HCT116 (cell line): ENCODE measurements at regions not wholly inside any gene's neighbourhood (a gene's known extent, or its start where the extent isn't known, plus 50 kb on each side); places are given as distances from the start of the nearest gene placed in this dataset.

Experiments
- ATAC-seq: fragments of 200-7000 bp; cut with Tn5 transposase; 2 replicates; pipeline ENCODE4 v1.9.1; 2020; ENCODE audit warnings: mild to moderate bottlenecking, moderate library complexity
- BruUV-seq: library from RNA; stranded (reverse); fragments of 400-500 nt; replicated peaks from 2 replicates; lab custom pipeline; 2021; lab: Mats Ljungman, UMichigan
- CTCF ChIA-PET: fragments of 300-600 bp; sonication (Branson Sonifier 250); formaldehyde crosslinking; loops from one replicate; lab custom pipeline; 2021; ENCODE audit warnings: antibody characterized with exemption; lab: Charles Lee
- POLR2A ChIA-PET: fragments of 300-600, 350-600 bp; sonication (Branson Sonifier 250); formaldehyde crosslinking; loops from one replicate; lab custom pipeline; 2021; ENCODE audit warnings: antibody characterized with exemption; lab: Charles Lee
- RAD21 ChIA-PET, 2 experiments: fragments of 300-600 bp; sonication (Branson Sonifier 250); formaldehyde crosslinking; loops; one replicate each; lab custom pipeline; 2023; ENCODE audit warnings: low total read pairs in 2 of 2; ENCODE audit not compliant: uncharacterized antibody in 2 of 2, unreplicated experiment in 2 of 2, low non-redundant PET in 1 of 2; lab: Charles Lee
- DNase-seq: peaks from one replicate; pipeline ENCODE4 v3.0.0-alpha.2; 2010; ENCODE audit warnings: low read depth, low spot score
- H2AFZ ChIP-seq: fragments of 200-600 bp; shearing (Covaris generic), sonication (generic); 2 replicates; pipeline ENCODE4 v1.6.1; 2017; ENCODE audit warnings: low read depth, mixed run types, mixed read lengths, antibody characterized with exemption, low read length; ENCODE audit not compliant: poor library complexity, severe bottlenecking
- H3K27ac ChIP-seq: 2 replicates; pipeline ENCODE4 v1.5.1; 2012; ENCODE audit warnings: low read depth, low read length
- H3K27me3 ChIP-seq: fragments of 200-600 bp; sonication (generic); 2 replicates; pipeline ENCODE4 v1.6.1; 2016; ENCODE audit warnings: mixed run types, low read length, mixed read lengths; ENCODE audit not compliant: insufficient read depth
- H3K36me3 ChIP-seq, 2 experiments: fragments of 200-500 bp in 1 of 2; fragments of 200-600 bp in 1 of 2; sonication (Bioruptor generic) in 1 of 2; sonication (generic) in 1 of 2; 2 replicates each; pipeline versions ENCODE4 v1.5.1 to v1.6.1; 2014 to 2016; ENCODE audit warnings: low read length in 2 of 2, inconsistent platforms in 1 of 2, mixed read lengths in 1 of 2, mixed run types in 1 of 2; ENCODE audit not compliant: insufficient read depth in 2 of 2, control insufficient read depth in 1 of 2
- H3K4me1 ChIP-seq, 2 experiments: fragments of 200-600 bp in 1 of 2; sonication (generic) in 1 of 2; 2 replicates each; pipeline versions ENCODE4 v1.5.1 to v1.6.1; 2012 to 2017; ENCODE audit warnings: low read length in 2 of 2, inconsistent platforms in 1 of 2, mild to moderate bottlenecking in 1 of 2, mixed read lengths in 1 of 2, mixed run types in 1 of 2, moderate library complexity in 1 of 2; ENCODE audit not compliant: insufficient read depth in 2 of 2, control insufficient read depth in 1 of 2
- H3K4me2 ChIP-seq: fragments of 200-600 bp; sonication (generic); 2 replicates; pipeline ENCODE4 v1.6.1; 2017; ENCODE audit warnings: mixed run types, low read length, mixed read lengths
- H3K4me3 ChIP-seq, 2 experiments: fragments of 200-600 bp in 1 of 2; sonication (generic) in 1 of 2; replicated peaks in 1 of 2; 2 replicates each; pipeline ENCODE4 v1.5.1; 2011 to 2016; ENCODE audit warnings: low read length in 2 of 2, control low read depth in 1 of 2, low read depth in 1 of 2, mild to moderate bottlenecking in 1 of 2, mixed read lengths in 1 of 2, mixed run types in 1 of 2
- H3K79me2 ChIP-seq: fragments of 200-600 bp; sonication (generic); 2 replicates; pipeline ENCODE4 v1.6.1; 2017; ENCODE audit warnings: mild to moderate bottlenecking, mixed run types, low read length, moderate library complexity, mixed read lengths; ENCODE audit not compliant: insufficient read depth
- H3K9ac ChIP-seq: fragments of 200-600 bp; sonication (generic); 2 replicates; pipeline ENCODE4 v1.6.1; 2016; ENCODE audit warnings: low read length, mixed read lengths
- H3K9me2 ChIP-seq: fragments of 200-600 bp; sonication (generic), shearing (Covaris generic); 2 replicates; pipeline ENCODE4 v1.6.1; 2017; ENCODE audit warnings: mixed run types, mild to moderate bottlenecking, moderate library complexity; ENCODE audit not compliant: insufficient read depth
- H3K9me3 ChIP-seq, 2 experiments: fragments of 200-500 bp in 1 of 2; fragments of 200-600 bp in 1 of 2; sonication (Bioruptor generic) in 1 of 2; sonication (generic) in 1 of 2; 2 replicates each; pipeline ENCODE4 v1.6.1; 2014 to 2017; ENCODE audit warnings: low read length in 2 of 2, mixed read lengths in 2 of 2, inconsistent platforms in 1 of 2, low read depth in 1 of 2, mild to moderate bottlenecking in 1 of 2, mixed run types in 1 of 2, moderate library complexity in 1 of 2; ENCODE audit not compliant: control insufficient read depth in 1 of 2, insufficient read depth in 1 of 2
- H4K20me1 ChIP-seq: fragments of 200-600 bp; sonication (generic), shearing (Covaris generic); 2 replicates; pipeline ENCODE4 v1.6.1; 2017; ENCODE audit warnings: mixed run types, mild to moderate bottlenecking, moderate library complexity; ENCODE audit not compliant: insufficient read depth
- CBX3 ChIP-seq: IDR thresholded peaks from 2 replicates; pipeline ENCODE4 v1.6.1; 2012; ENCODE audit warnings: low read depth
- CEBPB ChIP-seq: IDR thresholded peaks from 2 replicates; pipeline ENCODE4 v1.6.1; 2012; ENCODE audit warnings: low read depth
- EGR1 ChIP-seq: IDR thresholded peaks from 2 replicates; pipeline ENCODE4 v1.6.1; 2012; ENCODE audit warnings: low read depth
- ELF1 ChIP-seq: IDR thresholded peaks from 2 replicates; pipeline ENCODE4 v1.6.1; 2012; ENCODE audit warnings: low read depth, borderline replicate concordance
- EZH2 ChIP-seq: fragments of 200-600 bp; sonication (generic); IDR thresholded peaks from 2 replicates; pipeline ENCODE4 v1.6.1; 2017; ENCODE audit warnings: antibody characterized with exemption, mixed run types
- EZH2phosphoT487 ChIP-seq: fragments of 200-600 bp; IDR thresholded peaks from 2 replicates; pipeline ENCODE4 v1.6.1; 2018; ENCODE audit warnings: antibody characterized with exemption, borderline replicate concordance
- JUND ChIP-seq: IDR thresholded peaks from 2 replicates; pipeline ENCODE4 v1.6.1; 2012
- POLR2A ChIP-seq: IDR thresholded peaks from 2 replicates; pipeline ENCODE4 v1.7.0; 2011; ENCODE audit warnings: borderline replicate concordance; ENCODE audit not compliant: insufficient read depth, insufficient read length; ENCODE audit errors: extremely low read depth
- POLR2AphosphoS5 ChIP-seq: IDR thresholded peaks from 2 replicates; pipeline ENCODE4 v1.6.1; 2011; ENCODE audit warnings: mild to moderate bottlenecking, low read depth, low read length, moderate library complexity
- RAD21 ChIP-seq: IDR thresholded peaks from 2 replicates; pipeline ENCODE4 v1.6.1; 2012; ENCODE audit warnings: low read depth, mild to moderate bottlenecking
- REST ChIP-seq: IDR thresholded peaks from 2 replicates; pipeline ENCODE4 v1.6.1; 2012; ENCODE audit warnings: low read depth
- SIN3A ChIP-seq: IDR thresholded peaks from 2 replicates; pipeline ENCODE4 v1.6.1; 2012; ENCODE audit warnings: low read depth
- SRF ChIP-seq: IDR thresholded peaks from 2 replicates; pipeline ENCODE4 v1.6.1; 2012; ENCODE audit warnings: low read depth
- YY1 ChIP-seq: IDR thresholded peaks from 2 replicates; pipeline ENCODE4 v1.6.1; 2011; ENCODE audit warnings: low read length, low read depth, moderate library complexity, mild to moderate bottlenecking; ENCODE audit not compliant: insufficient replicate concordance; ENCODE audit errors: extremely low read depth
- ZBTB33 ChIP-seq: IDR thresholded peaks from 2 replicates; pipeline ENCODE4 v1.6.1; 2011; ENCODE audit warnings: mild to moderate bottlenecking, low read length, moderate library complexity; ENCODE audit not compliant: insufficient replicate concordance; ENCODE audit errors: extremely low read depth
- ZNF274 ChIP-seq: fragments of 200-500 bp; sonication (Bioruptor generic); IDR thresholded peaks from 2 replicates; pipeline ENCODE4 v1.6.1; 2014; ENCODE audit warnings: mild to moderate bottlenecking, low read depth, low read length, inconsistent platforms
- intact Hi-C: fragments of 100-400 bp; cut with micrococcal nuclease; formaldehyde crosslinking; loops from 2 replicates; pipeline ENCODE4 v1.10.0; 2022
- TF ChIP-seq, protein P1 (sequence below): IDR thresholded peaks from 2 replicates; pipeline ENCODE4 v1.6.1; 2012

- Histone ChIP-seq H4K20me1 (no peaks in the 10 kb centered on the region), H3K4me3 (no peak overlapping the region), H3K27me3 (peaks cover 3% of the 10 kb centered on the region; the same call in 1 of the 2 replicates), H3K9me2 (no peaks in the 10 kb centered on the region), H3K27ac (no peak overlapping the region), H2AFZ (no peak overlapping the region), H3K9me3 (no peaks in the 10 kb centered on the region), H3K36me3 (no peaks in the 10 kb centered on the region), H3K4me1 (no peaks in the 10 kb centered on the region), H3K79me2 (no peaks in the 10 kb centered on the region), H3K9ac (no peak overlapping the region), H3K4me2 (no peak overlapping the region)
- DNase-seq (no peak), ATAC-seq (no peak)
- no TSS peak for BruUV-seq
- no peak for TF ChIP-seq SIN3A
- TF ChIP-seq, protein P1, sequence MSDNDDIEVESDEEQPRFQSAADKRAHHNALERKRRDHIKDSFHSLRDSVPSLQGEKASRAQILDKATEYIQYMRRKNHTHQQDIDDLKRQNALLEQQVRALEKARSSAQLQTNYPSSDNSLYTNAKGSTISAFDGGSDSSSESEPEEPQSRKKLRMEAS: no peak
- TF ChIP-seq ZBTB33: no peak
- no peak for TF ChIP-seq EZH2
- no peak for TF ChIP-seq EZH2phosphoT487
- TF ChIP-seq YY1: no peak
- no peak for TF ChIP-seq POLR2A
- TF ChIP-seq ELF1: no peak
- TF ChIP-seq POLR2AphosphoS5: no peak
- no peak for TF ChIP-seq JUND
- TF ChIP-seq REST: no peak
- no peak for TF ChIP-seq RAD21
- TF ChIP-seq ZNF274: no peak
- no peak for TF ChIP-seq CBX3
- TF ChIP-seq CEBPB: no peak
- no peak for TF ChIP-seq EGR1
- TF ChIP-seq SRF: no peak
- intact Hi-C loops: no loop called here
- ChIA-PET POLR2A (no interaction called here), RAD21 (no interaction called here), CTCF (no interaction called here)
These were observed 117.1 kb upstream of the TUT7 start for GRCh38 chr9:86471171-86471815.
